ENCODE measurements at regions not wholly inside any gene's neighbourhood (a gene's known extent, or its start where the extent isn't known, plus 50 kb on each side); places are given as distances from the start of the nearest gene placed in this dataset.

DNA sequence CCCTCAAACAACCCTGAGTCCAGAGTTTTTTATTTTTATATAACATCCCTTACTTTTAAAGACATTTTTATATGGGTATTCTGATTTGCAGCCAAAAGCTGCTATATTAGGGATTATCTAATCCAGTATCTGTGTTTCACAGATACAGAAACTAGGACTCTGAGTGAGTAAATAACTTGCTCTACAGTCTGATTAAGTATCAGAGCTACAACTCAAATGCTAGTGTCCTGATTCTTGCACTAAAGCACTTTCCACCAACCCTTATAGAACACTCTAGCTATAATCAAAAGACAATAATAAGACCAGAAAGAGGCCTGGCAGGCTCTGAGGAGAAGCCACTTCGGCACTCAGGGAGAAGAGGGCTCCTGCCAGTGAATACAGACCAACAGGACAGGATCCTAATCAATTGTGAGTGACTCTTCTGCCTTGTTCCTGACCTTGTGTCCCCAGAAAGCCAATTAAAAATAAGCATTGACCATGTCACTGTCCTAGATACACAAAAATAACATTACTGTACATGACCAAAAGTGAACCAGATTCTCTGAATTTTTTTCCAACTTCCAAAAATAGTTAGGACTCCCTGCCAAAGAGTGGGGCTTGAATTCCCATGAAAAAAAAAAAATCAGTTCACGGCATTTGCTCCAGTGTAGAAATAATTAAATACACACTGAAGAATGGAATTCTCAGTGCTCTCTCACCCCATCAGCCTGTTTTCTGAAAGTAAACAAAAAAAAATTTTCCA is 63.6 kb upstream of the MAP3K1 start:
- TF ChIP-seq, protein P1, sequence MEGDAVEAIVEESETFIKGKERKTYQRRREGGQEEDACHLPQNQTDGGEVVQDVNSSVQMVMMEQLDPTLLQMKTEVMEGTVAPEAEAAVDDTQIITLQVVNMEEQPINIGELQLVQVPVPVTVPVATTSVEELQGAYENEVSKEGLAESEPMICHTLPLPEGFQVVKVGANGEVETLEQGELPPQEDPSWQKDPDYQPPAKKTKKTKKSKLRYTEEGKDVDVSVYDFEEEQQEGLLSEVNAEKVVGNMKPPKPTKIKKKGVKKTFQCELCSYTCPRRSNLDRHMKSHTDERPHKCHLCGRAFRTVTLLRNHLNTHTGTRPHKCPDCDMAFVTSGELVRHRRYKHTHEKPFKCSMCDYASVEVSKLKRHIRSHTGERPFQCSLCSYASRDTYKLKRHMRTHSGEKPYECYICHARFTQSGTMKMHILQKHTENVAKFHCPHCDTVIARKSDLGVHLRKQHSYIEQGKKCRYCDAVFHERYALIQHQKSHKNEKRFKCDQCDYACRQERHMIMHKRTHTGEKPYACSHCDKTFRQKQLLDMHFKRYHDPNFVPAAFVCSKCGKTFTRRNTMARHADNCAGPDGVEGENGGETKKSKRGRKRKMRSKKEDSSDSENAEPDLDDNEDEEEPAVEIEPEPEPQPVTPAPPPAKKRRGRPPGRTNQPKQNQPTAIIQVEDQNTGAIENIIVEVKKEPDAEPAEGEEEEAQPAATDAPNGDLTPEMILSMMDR (IDR thresholded peaks at IDR 0.05): no peak
- TF ChIP-seq POLR2A (IDR thresholded peaks at IDR 0.05): no peak
